MM.1S (cell line): ENCODE measurements at regions not wholly inside any gene's neighbourhood (a gene's known extent, or its start where the extent isn't known, plus 50 kb on each side); places are given as distances from the start of the nearest gene placed in this dataset.

Experiments used
- DNase-seq: peaks from one replicate; pipeline ENCODE4 v3.0.0-alpha.2; 2015
- H2AFZ ChIP-seq: fragments of 300-600 bp; sonication (generic); 2 replicates; pipeline ENCODE4 v1.6.0; 2016; ENCODE audit warnings: antibody characterized with exemption, low read length
- H3F3A ChIP-seq: fragments of 300-600 bp; sonication (generic); 2 replicates; pipeline ENCODE4 v1.6.1; 2016; ENCODE audit warnings: mild to moderate bottlenecking, antibody characterized with exemption, low read length, moderate library complexity, mixed read lengths; ENCODE audit not compliant: insufficient read depth
- H3K27ac ChIP-seq: fragments of 300-600 bp; sonication (generic); 2 replicates; pipeline ENCODE4 v1.5.1; 2016; ENCODE audit warnings: mild to moderate bottlenecking, low read length
- H3K27me3 ChIP-seq: fragments of 300-600 bp; sonication (generic); replicated peaks from 2 replicates; pipeline ENCODE4 v1.6.0; 2016; ENCODE audit warnings: low read length; ENCODE audit not compliant: insufficient read depth
- H3K36me3 ChIP-seq: fragments of 300-600 bp; sonication (generic); replicated peaks from 2 replicates; pipeline ENCODE4 v1.6.1; 2016; ENCODE audit warnings: mild to moderate bottlenecking, low read length, mixed read lengths; ENCODE audit not compliant: insufficient read depth
- H3K4me1 ChIP-seq: fragments of 300-600 bp; sonication (generic); 2 replicates; pipeline ENCODE4 v1.6.1; 2016; ENCODE audit warnings: low read length, mixed read lengths
- H3K4me2 ChIP-seq: fragments of 300-600 bp; sonication (generic); 2 replicates; pipeline ENCODE4 v1.6.0; 2016; ENCODE audit warnings: low read depth, low read length
- H3K4me3 ChIP-seq: fragments of 300-600 bp; sonication (generic); 2 replicates; pipeline ENCODE4 v1.5.1; 2016; ENCODE audit warnings: low read length, mixed read lengths
- H3K79me2 ChIP-seq: fragments of 300-600 bp; sonication (generic); 2 replicates; pipeline ENCODE4 v1.6.1; 2016; ENCODE audit warnings: mixed run types, low read length, mixed read lengths
- H3K9ac ChIP-seq: fragments of 300-600 bp; sonication (generic); 2 replicates; pipeline ENCODE4 v1.6.1; 2016; ENCODE audit warnings: low read length, mixed read lengths
- H3K9me2 ChIP-seq: fragments of 300-600 bp; sonication (generic); replicated peaks from 2 replicates; pipeline ENCODE4 v1.6.1; 2016; ENCODE audit warnings: mild to moderate bottlenecking, low read length, mixed read lengths; ENCODE audit not compliant: insufficient read depth
- H3K9me3 ChIP-seq: fragments of 300-600 bp; sonication (generic); replicated peaks from 2 replicates; pipeline ENCODE4 v1.6.1; 2016; ENCODE audit warnings: mild to moderate bottlenecking, low read length, mixed read lengths; ENCODE audit not compliant: insufficient read depth
- H4K20me1 ChIP-seq: fragments of 300-600 bp; sonication (generic); 2 replicates; pipeline ENCODE4 v1.6.1; 2016; ENCODE audit warnings: mild to moderate bottlenecking, low read length, moderate library complexity, mixed read lengths; ENCODE audit not compliant: insufficient read depth
- EZH2 ChIP-seq: fragments of 300-600 bp; sonication (generic); optimal IDR thresholded peaks from 2 replicates; pipeline ENCODE3; 2017; ENCODE audit warnings: low read depth, mild to moderate bottlenecking, antibody characterized with exemption, low read length, mixed read lengths
- EZH2phosphoT487 ChIP-seq: fragments of 300-600 bp; sonication (generic); IDR thresholded peaks from 2 replicates; pipeline ENCODE4 v1.6.1; 2018; ENCODE audit warnings: antibody characterized with exemption, low read length
- TF ChIP-seq, protein P1 (sequence below): fragments of 300-600 bp; sonication (generic); IDR thresholded peaks from 2 replicates; pipeline ENCODE4 v1.5.1; 2016; ENCODE audit warnings: antibody characterized with exemption, low read length, mixed read lengths

DNA sequence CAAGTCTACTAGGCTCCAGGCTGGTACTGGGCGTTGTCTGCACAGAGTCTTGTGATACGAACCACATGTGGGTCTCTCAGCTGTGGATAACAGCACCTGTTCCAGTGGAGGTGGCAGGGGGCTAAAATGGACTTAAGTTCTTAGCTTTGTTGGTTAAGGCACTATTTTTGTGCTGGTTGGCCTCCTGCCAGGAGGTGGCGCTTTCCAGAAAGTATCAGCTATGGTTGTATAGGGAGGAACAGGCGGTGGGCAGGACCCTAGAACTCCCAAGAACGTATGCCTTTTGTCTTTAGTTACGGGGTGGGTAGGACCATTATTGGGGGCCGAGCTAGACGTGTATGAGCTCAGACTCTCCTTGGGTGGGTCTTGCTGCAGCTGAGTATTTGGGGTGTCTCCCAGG is 1138.4 kb downstream of the PCDH19 start:
- Histone ChIP-seq H3K9ac (no peak overlapping the region), H3K9me2 (no peaks in the 10 kb centered on the region), H3F3A (no peaks in the 10 kb centered on the region), H3K4me1 (no peaks in the 10 kb centered on the region), H3K27ac (no peak overlapping the region), H4K20me1 (no peaks in the 10 kb centered on the region), H3K9me3 (no peaks in the 10 kb centered on the region), H3K4me2 (no peak overlapping the region), H3K36me3 (no peaks in the 10 kb centered on the region), H3K4me3 (no peak overlapping the region), H3K27me3 (no peaks in the 10 kb centered on the region), H3K79me2 (no peaks in the 10 kb centered on the region), H2AFZ (no peak overlapping the region)
- TF ChIP-seq EZH2 (no peak), EZH2phosphoT487 (no peak)
- TF ChIP-seq, protein P1, sequence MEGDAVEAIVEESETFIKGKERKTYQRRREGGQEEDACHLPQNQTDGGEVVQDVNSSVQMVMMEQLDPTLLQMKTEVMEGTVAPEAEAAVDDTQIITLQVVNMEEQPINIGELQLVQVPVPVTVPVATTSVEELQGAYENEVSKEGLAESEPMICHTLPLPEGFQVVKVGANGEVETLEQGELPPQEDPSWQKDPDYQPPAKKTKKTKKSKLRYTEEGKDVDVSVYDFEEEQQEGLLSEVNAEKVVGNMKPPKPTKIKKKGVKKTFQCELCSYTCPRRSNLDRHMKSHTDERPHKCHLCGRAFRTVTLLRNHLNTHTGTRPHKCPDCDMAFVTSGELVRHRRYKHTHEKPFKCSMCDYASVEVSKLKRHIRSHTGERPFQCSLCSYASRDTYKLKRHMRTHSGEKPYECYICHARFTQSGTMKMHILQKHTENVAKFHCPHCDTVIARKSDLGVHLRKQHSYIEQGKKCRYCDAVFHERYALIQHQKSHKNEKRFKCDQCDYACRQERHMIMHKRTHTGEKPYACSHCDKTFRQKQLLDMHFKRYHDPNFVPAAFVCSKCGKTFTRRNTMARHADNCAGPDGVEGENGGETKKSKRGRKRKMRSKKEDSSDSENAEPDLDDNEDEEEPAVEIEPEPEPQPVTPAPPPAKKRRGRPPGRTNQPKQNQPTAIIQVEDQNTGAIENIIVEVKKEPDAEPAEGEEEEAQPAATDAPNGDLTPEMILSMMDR, result no peak
- DNase-seq, result no peak

DNA sequence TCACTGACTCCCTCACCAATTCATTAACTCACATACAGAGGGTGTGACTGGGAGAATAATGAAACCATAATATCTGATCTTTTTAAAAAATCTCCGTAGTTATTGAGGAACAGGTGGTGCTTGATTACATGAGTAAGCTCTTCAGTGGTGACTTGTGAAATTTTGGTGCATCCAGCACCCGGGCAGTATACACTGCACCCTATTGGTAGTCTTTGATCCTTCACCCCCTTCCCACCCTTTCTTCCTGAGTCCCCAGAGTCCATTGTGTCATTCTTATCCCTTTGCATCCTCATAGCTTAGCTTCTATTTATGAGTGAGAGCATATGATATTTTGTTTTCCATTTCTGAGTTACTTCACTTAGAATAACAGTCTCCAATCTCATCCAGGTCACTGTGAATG is 1143.8 kb downstream of the PCDH19 start:
- no peak overlapping the region for H3K4me2 ChIP-seq
- H3K27me3 ChIP-seq, result no peaks in the 10 kb centered on the region
- H3K79me2 ChIP-seq, result no peaks in the 10 kb centered on the region
- no peaks in the 10 kb centered on the region for H3K4me1 ChIP-seq
- no peak overlapping the region for H3K27ac ChIP-seq
- no peaks in the 10 kb centered on the region for H3K36me3 ChIP-seq
- no peak for TF ChIP-seq EZH2
- TF ChIP-seq, protein P1, result no peak
- TF ChIP-seq EZH2phosphoT487, result no peak
- no peak for DNase-seq
- no peaks in the 10 kb centered on the region for H3F3A ChIP-seq
- no peaks in the 10 kb centered on the region for H3K9me3 ChIP-seq
- H3K9ac ChIP-seq, result no peak overlapping the region
- H4K20me1 ChIP-seq, result no peaks in the 10 kb centered on the region
- H2AFZ ChIP-seq, result no peak overlapping the region
- H3K9me2 ChIP-seq, result no peaks in the 10 kb centered on the region
- H3K4me3 ChIP-seq, result no peak overlapping the region

DNA sequence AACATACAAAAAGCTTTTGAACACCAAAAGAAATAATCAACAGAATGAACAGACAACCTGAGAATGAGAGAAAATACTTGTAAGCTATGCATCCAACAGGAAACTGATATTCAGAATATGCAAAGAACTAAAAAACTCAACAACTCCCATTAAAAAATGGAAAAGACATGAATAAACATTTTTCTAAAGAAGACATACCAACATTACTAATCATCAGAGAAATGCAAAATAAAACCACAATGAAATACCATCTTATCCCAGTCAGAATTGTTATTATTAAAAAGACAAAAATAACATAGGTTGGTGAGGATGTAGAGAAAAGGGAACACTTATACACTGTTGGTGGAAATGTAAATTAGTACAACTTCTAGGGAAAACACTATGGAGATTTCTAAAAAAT is 1161.9 kb downstream of the PCDH19 start:
- no peak overlapping the region for H2AFZ ChIP-seq
- H3K4me3 ChIP-seq, result no peak overlapping the region
- no peaks in the 10 kb centered on the region for H3K4me1 ChIP-seq
- no peaks in the 10 kb centered on the region for H3K36me3 ChIP-seq
- no peaks in the 10 kb centered on the region for H3K9me2 ChIP-seq
- no peak overlapping the region for H3K27ac ChIP-seq
- no peaks in the 10 kb centered on the region for H4K20me1 ChIP-seq
- no peak for TF ChIP-seq EZH2phosphoT487
- TF ChIP-seq, protein P1, result no peak
- TF ChIP-seq EZH2, result no peak
- no peak overlapping the region for H3K9ac ChIP-seq
- H3K9me3 ChIP-seq, result no peaks in the 10 kb centered on the region
- H3K79me2 ChIP-seq, result no peaks in the 10 kb centered on the region
- no peak overlapping the region for H3K4me2 ChIP-seq
- no peak for DNase-seq
- H3F3A ChIP-seq, result no peaks in the 10 kb centered on the region
- no peaks in the 10 kb centered on the region for H3K27me3 ChIP-seq
